H1 (cell line): ENCODE measurements at regions not wholly inside any gene's neighbourhood (a gene's known extent, or its start where the extent isn't known, plus 50 kb on each side); places are given as distances from the start of the nearest gene placed in this dataset.

Experiments
- CTCF ChIA-PET: fragments of 300-600 bp; sonication (Branson Sonifier 250); formaldehyde crosslinking; loops from one replicate; lab custom pipeline; 2021; ENCODE audit not compliant: partially characterized antibody; lab: Charles Lee
- POLR2A ChIA-PET: fragments of 300-600 bp; sonication (Branson Sonifier 250); formaldehyde crosslinking; loops from one replicate; lab custom pipeline; 2021; ENCODE audit warnings: inconsistent platforms; ENCODE audit not compliant: partially characterized antibody; lab: Charles Lee
- DNase-seq, 2 experiments: peaks; one replicate each; pipeline versions ENCODE4 v3.0.0 to v3.0.0-alpha.2; 2010 to 2022; ENCODE audit warnings: low spot score in 2 of 2, low read depth in 1 of 2, mixed read lengths in 1 of 2
- FAIRE-seq: peaks from 2 replicates; lab custom pipeline; 2011; peaks lifted over from hg19 to GRCh38; lab: Jason Lieb, UNC
- H2AFZ ChIP-seq: 2 replicates; pipeline ENCODE4 v1.8.1; 2012; ENCODE audit warnings: low read length, inconsistent platforms
- H2AK5ac ChIP-seq: 2 replicates; pipeline ENCODE4 v1.6.1; 2013; ENCODE audit warnings: low read depth, low read length
- H2BK120ac ChIP-seq: replicated peaks from 2 replicates; pipeline ENCODE3; 2013; ENCODE audit warnings: low read depth, low read length, inconsistent platforms
- H2BK12ac ChIP-seq: 2 replicates; pipeline ENCODE4 v1.6.1; 2013; ENCODE audit warnings: low read depth, low read length
- H2BK15ac ChIP-seq: 2 replicates; pipeline ENCODE4 v1.6.1; 2013; ENCODE audit warnings: low read length
- H2BK20ac ChIP-seq: 2 replicates; pipeline ENCODE4 v1.6.1; 2013; ENCODE audit warnings: low read length
- H2BK5ac ChIP-seq: 2 replicates; pipeline ENCODE4 v1.6.1; 2013; ENCODE audit warnings: low read depth, low read length
- H3K14ac ChIP-seq: 2 replicates; pipeline ENCODE4 v1.6.1; 2013; ENCODE audit warnings: inconsistent platforms; ENCODE audit not compliant: insufficient read length
- H3K18ac ChIP-seq: 2 replicates; pipeline ENCODE4 v1.6.1; 2013; ENCODE audit warnings: low read length; ENCODE audit errors: extremely low read depth
- H3K23ac ChIP-seq: 2 replicates; pipeline ENCODE4 v1.6.1; 2013; ENCODE audit warnings: inconsistent platforms; ENCODE audit not compliant: insufficient read length
- H3K23me2 ChIP-seq: 2 replicates; pipeline ENCODE4 v1.6.1; 2013; ENCODE audit warnings: low read depth, low read length
- H3K27ac ChIP-seq: 2 replicates; pipeline ENCODE4 v1.6.1; 2011; ENCODE audit warnings: low read depth, low read length, inconsistent platforms
- H3K27me3 ChIP-seq, 4 experiments: replicated peaks in 1 of 4; 1 replicate in 1 of 4; 2 replicates in 3 of 4; pipeline versions ENCODE4 v1.6.1 to v1.8.1; 2011 to 2013; ENCODE audit warnings: low read length in 3 of 4, mild to moderate bottlenecking in 3 of 4, inconsistent platforms in 2 of 4, mixed read lengths in 2 of 4, moderate library complexity in 1 of 4; ENCODE audit not compliant: control insufficient read depth in 3 of 4, insufficient read depth in 3 of 4; ENCODE audit errors: extremely low read depth in 1 of 4
- H3K36me3 ChIP-seq, 4 experiments: 2 replicates each; pipeline versions ENCODE4 v1.6.1 to v1.8.1; 2011 to 2013; ENCODE audit warnings: mild to moderate bottlenecking in 4 of 4, low read length in 3 of 4, moderate library complexity in 2 of 4, control low read depth in 1 of 4, inconsistent platforms in 1 of 4; ENCODE audit not compliant: insufficient read depth in 4 of 4, control insufficient read depth in 2 of 4
- H3K4ac ChIP-seq: replicated peaks from 2 replicates; pipeline ENCODE3; 2013; ENCODE audit warnings: low read length, low read depth, mixed read lengths, inconsistent platforms; ENCODE audit not compliant: insufficient read length
- H3K4me1 ChIP-seq, 4 experiments: replicated peaks in 1 of 4; 1 replicate in 1 of 4; 2 replicates in 3 of 4; pipeline versions ENCODE4 v1.6.1 to v1.8.1; 2011 to 2013; ENCODE audit warnings: low read length in 3 of 4, inconsistent platforms in 2 of 4, mixed read lengths in 1 of 4; ENCODE audit not compliant: insufficient read depth in 4 of 4, control insufficient read depth in 3 of 4
- H3K4me2 ChIP-seq, 2 experiments: 2 replicates each; pipeline versions ENCODE4 v1.6.1 to v1.8.1; 2011 to 2013; ENCODE audit warnings: low read depth in 2 of 2, low read length in 2 of 2, control low read depth in 1 of 2, inconsistent platforms in 1 of 2, mild to moderate bottlenecking in 1 of 2; ENCODE audit not compliant: insufficient read depth in 1 of 2
- H3K4me3 ChIP-seq, 4 experiments: fragments of 200-600, 300-600 bp in 1 of 4; sonication (generic), shearing (Covaris generic), sonication (Bioruptor Twin) in 1 of 4; 2 replicates each; pipeline versions ENCODE4 v1.5.1 to v1.8.1; 2011 to 2016; ENCODE audit warnings: low read length in 4 of 4, low read depth in 3 of 4, control low read depth in 2 of 4, inconsistent platforms in 2 of 4, mild to moderate bottlenecking in 2 of 4, mixed read lengths in 1 of 4, moderate library complexity in 1 of 4; ENCODE audit not compliant: insufficient read depth in 2 of 4; ENCODE audit errors: extremely low read depth in 1 of 4
- H3K56ac ChIP-seq: replicated peaks from 2 replicates; pipeline ENCODE3; 2013; ENCODE audit warnings: low read depth, mild to moderate bottlenecking, mixed read lengths, low read length, inconsistent platforms; ENCODE audit not compliant: insufficient read length
- H3K79me1 ChIP-seq: 2 replicates; pipeline ENCODE4 v1.6.1; 2013; ENCODE audit warnings: low read depth, low read length, control low read depth
- H3K79me2 ChIP-seq, 2 experiments: 2 replicates each; pipeline versions ENCODE4 v1.6.1 to v1.8.1; 2012 to 2013; ENCODE audit warnings: low read length in 2 of 2, mild to moderate bottlenecking in 2 of 2, inconsistent platforms in 1 of 2; ENCODE audit not compliant: insufficient read depth in 2 of 2, control insufficient read depth in 1 of 2
- H3K9ac ChIP-seq, 4 experiments: replicated peaks in 1 of 4; 1 replicate in 1 of 4; 2 replicates in 3 of 4; pipeline versions ENCODE4 v1.6.1 to v1.8.1; 2011 to 2013; ENCODE audit warnings: low read depth in 3 of 4, low read length in 3 of 4, control low read depth in 2 of 4, mild to moderate bottlenecking in 2 of 4, moderate library complexity in 2 of 4, inconsistent platforms in 1 of 4; ENCODE audit errors: extremely low read depth in 1 of 4
- H3K9me3 ChIP-seq, 2 experiments: 2 replicates each; pipeline versions ENCODE4 v1.6.1 to v1.8.1; 2012 to 2013; ENCODE audit warnings: mild to moderate bottlenecking in 2 of 2, moderate library complexity in 2 of 2, control low read depth in 1 of 2, inconsistent platforms in 1 of 2, low read depth in 1 of 2, low read length in 1 of 2, mixed read lengths in 1 of 2; ENCODE audit not compliant: insufficient read depth in 2 of 2
- H4K20me1 ChIP-seq, 2 experiments: replicated peaks in 1 of 2; 2 replicates each; pipeline versions ENCODE3 to v1.8.1; 2011 to 2013; ENCODE audit warnings: inconsistent platforms in 2 of 2, low read length in 2 of 2, mild to moderate bottlenecking in 1 of 2; ENCODE audit not compliant: insufficient read depth in 2 of 2, control insufficient read depth in 1 of 2
- H4K5ac ChIP-seq: 2 replicates; pipeline ENCODE4 v1.6.1; 2013; ENCODE audit warnings: low read length, low read depth, mixed read lengths, inconsistent platforms; ENCODE audit not compliant: insufficient read length
- H4K8ac ChIP-seq: 2 replicates; pipeline ENCODE4 v1.8.0; 2013; ENCODE audit warnings: mild to moderate bottlenecking, moderate library complexity, low read length, inconsistent platforms; ENCODE audit not compliant: insufficient read depth; ENCODE audit errors: extremely low read depth
- H4K91ac ChIP-seq: replicated peaks from 2 replicates; pipeline ENCODE3; 2013; ENCODE audit warnings: low read length, mixed read lengths, inconsistent platforms; ENCODE audit not compliant: insufficient read length
- CBX8 ChIP-seq: fragments of 300-800, 300-1000 bp; sonication (generic); IDR thresholded peaks from 2 replicates; pipeline ENCODE4 v1.7.1; 2016; ENCODE audit warnings: low read depth, low read length, borderline replicate concordance
- CREB1 ChIP-seq: IDR thresholded peaks from 2 replicates; pipeline ENCODE4 v1.6.1; 2012; ENCODE audit warnings: inconsistent platforms
- GABPA ChIP-seq: IDR thresholded peaks from 2 replicates; pipeline ENCODE4 v1.6.1; 2011; ENCODE audit warnings: mild to moderate bottlenecking, low read length, moderate library complexity, borderline replicate concordance; ENCODE audit not compliant: insufficient read depth
- JUN ChIP-seq: IDR thresholded peaks from 2 replicates; pipeline ENCODE4 v1.6.1; 2011; ENCODE audit warnings: low read depth, mild to moderate bottlenecking, improper control_type of control experiment, low read length
- RBBP5 ChIP-seq: IDR thresholded peaks from 2 replicates; pipeline ENCODE4 v1.7.1; 2012; ENCODE audit warnings: low read depth, mild to moderate bottlenecking, inconsistent platforms, low read length, moderate library complexity, borderline replicate concordance
- SP2 ChIP-seq: IDR thresholded peaks from 2 replicates; pipeline ENCODE4 v1.6.1; 2012; ENCODE audit warnings: mild to moderate bottlenecking, low read length, inconsistent platforms
- SP4 ChIP-seq: IDR thresholded peaks from 2 replicates; pipeline ENCODE4 v1.6.1; 2012; ENCODE audit warnings: low read length, inconsistent platforms
- SRF ChIP-seq: IDR thresholded peaks from 2 replicates; pipeline ENCODE4 v1.6.1; 2011; ENCODE audit warnings: mild to moderate bottlenecking, low read depth, low read length, moderate library complexity
- WGBS, 2 experiments: shearing (Covaris generic) in 1 of 2; methylation state at CpG; one replicate each; pipeline versions ENCODE4 v1.1.6 to v1.1.7; 2013 to 2015; ENCODE audit warnings: low lambda C conversion rate in 2 of 2, mixed read lengths in 2 of 2, inconsistent platforms in 1 of 2, low coverage in 1 of 2, missing lambda C conversion rate in 1 of 2; ENCODE audit not compliant: insufficient replicate concordance in 2 of 2, insufficient coverage in 1 of 2, insufficient read length in 1 of 2; ENCODE audit errors: extremely low coverage in 1 of 2, missing lambda C conversion rate in 1 of 2; 5-methylcytosine and 5-hydroxymethylcytosine counted together

- no peak overlapping the region for H2AK5ac ChIP-seq
- no peak overlapping the region for H4K91ac ChIP-seq
- no peaks in the 10 kb centered on the region for H4K20me1 ChIP-seq
- no peak overlapping the region for H3K4me3 ChIP-seq
- CTCF ChIA-PET, result interaction anchor here (0.6 to 1.6 kb wide), 3 partner anchors 16 to 138 kb away, joined by 3 to 5 read pairs (median 3); no protein-coding TSS in a partner anchor
- WGBS, 2 experiments, result 92% methylated on average over 4 of the region's 4 CpGs; no CpG with 5 or more reads in 1 of the 2 experiments
- no peaks in the 10 kb centered on the region for H3K79me2 ChIP-seq
- H3K27me3 ChIP-seq, result no peaks in the 10 kb centered on the region
- no peak overlapping the region for H4K5ac ChIP-seq
- H3K18ac ChIP-seq, result no peak overlapping the region
- H4K8ac ChIP-seq, result no peak overlapping the region
- POLR2A ChIA-PET, result no interaction called here
- no peak for DNase-seq
- H3K23ac ChIP-seq, result no peak overlapping the region
- no peak overlapping the region for H3K27ac ChIP-seq
- no peak for FAIRE-seq
- H3K79me1 ChIP-seq, result no peaks in the 10 kb centered on the region
- no peaks in the 10 kb centered on the region for H3K4me1 ChIP-seq
- TF ChIP-seq SP2, result no peak
- no peak for TF ChIP-seq SRF
- TF ChIP-seq CBX8, result no peak
- TF ChIP-seq RBBP5, result no peak
- no peak for TF ChIP-seq SP4
- TF ChIP-seq CREB1, result no peak
- TF ChIP-seq GABPA, result no peak
- no peak for TF ChIP-seq JUN
- H2BK120ac ChIP-seq, result no peak overlapping the region
- H3K9ac ChIP-seq, result no peak overlapping the region
- H3K56ac ChIP-seq, result no peak overlapping the region
- no peak overlapping the region for H3K14ac ChIP-seq
- H3K9me3 ChIP-seq, result no peaks in the 10 kb centered on the region
- H2BK5ac ChIP-seq, result no peak overlapping the region
- no peaks in the 10 kb centered on the region for H3K23me2 ChIP-seq
- H2AFZ ChIP-seq, result no peak overlapping the region
- no peak overlapping the region for H2BK20ac ChIP-seq
- H2BK15ac ChIP-seq, result no peak overlapping the region
- no peak overlapping the region for H2BK12ac ChIP-seq
- H3K4ac ChIP-seq, result no peak overlapping the region
- no peaks in the 10 kb centered on the region for H3K36me3 ChIP-seq
- no peak overlapping the region for H3K4me2 ChIP-seq
Observed at GRCh38 chr2:181764095-181764963, 84.0 kb upstream of the NEUROD1 start.
